Epithelial cell of proximal tubule (primary cell): ENCODE measurements at regions not wholly inside any gene's neighbourhood (a gene's known extent, or its start where the extent isn't known, plus 50 kb on each side); places are given as distances from the start of the nearest gene placed in this dataset.
A peak's percentile ranks its signal among the peaks of the same experiment; 100 is the strongest.
"Not testable (repeated sequence)": the region's sequence is repeated elsewhere in the genome, so short reads cannot be mapped to it uniquely, and the experiment has no call there.

Experiments used
- DNase-seq: peaks from one replicate; pipeline ENCODE4 v3.0.0-alpha.2; 2011; ENCODE audit warnings: low read depth
- H3K4me3 ChIP-seq: 2 replicates; pipeline ENCODE4 v1.5.1; 2011; ENCODE audit warnings: low read depth, mild to moderate bottlenecking, low read length
- CTCF ChIP-seq: conservative IDR thresholded peaks from 2 replicates; pipeline ENCODE4 v1.5.1; 2012; ENCODE audit warnings: low read depth, mild to moderate bottlenecking, low read length

- no peak for TF ChIP-seq CTCF
- DNase-seq = no peak
- H3K4me3 ChIP-seq = no peak overlapping the region
These were observed 64.4 kb upstream of the TEX13D start for GRCh38 chrX:124268099-124268498.

- DNase-seq = no peak
- H3K4me3 ChIP-seq = no peak overlapping the region
- TF ChIP-seq CTCF = no peak
These were observed 62.6 kb upstream of the TEX13D start for GRCh38 chrX:124269881-124270280.

- not testable (repeated sequence) for DNase-seq
These were observed 60.9 kb upstream of the TEX13D start for GRCh38 chrX:124271599-124271998.

GRCh38 chrX:124272370-124272982 is 60.0 kb upstream of the TEX13D start:
- H3K4me3 ChIP-seq = no peak overlapping the region
- DNase-seq = no peak
- no peak for TF ChIP-seq CTCF

More at GRCh38 chrX:124271599-124271998, 60.9 kb upstream of the TEX13D start:
- not testable (repeated sequence) for H3K4me3 ChIP-seq

GRCh38 chrX:124274438-124275181 is 57.9 kb upstream of the TEX13D start:
- no peak for DNase-seq
- TF ChIP-seq CTCF = no peak
- no peak overlapping the region for H3K4me3 ChIP-seq

GRCh38 chrX:124275182-124275894 is 57.1 kb upstream of the TEX13D start:
- TF ChIP-seq CTCF = no peak
- H3K4me3 ChIP-seq = no peak overlapping the region
- no peak for DNase-seq

GRCh38 chrX:124280294-124280902 is 52.1 kb upstream of the TEX13D start:
- peak overlapping the region; percentile 31 for H3K4me3 ChIP-seq
- no peak for DNase-seq
- no peak for TF ChIP-seq CTCF
